Transverse colon (tissue), 4 donors: ENCODE measurements at regions not wholly inside any gene's neighbourhood (a gene's known extent, or its start where the extent isn't known, plus 50 kb on each side); places are given as distances from the start of the nearest gene placed in this dataset.

Experiments
- CTCF ChIP-seq, 5 experiments: fragments of 200-600 bp in 3 of 5; fragments of 450-650 bp in 2 of 5; sonication (generic) in 3 of 5; IDR thresholded peaks; 1 replicate in 2 of 5; 2 replicates in 3 of 5; pipeline ENCODE4 v1.5.1; 2016 to 2017; ENCODE audit warnings: antibody characterized with exemption in 5 of 5, inconsistent platforms in 3 of 5, mild to moderate bottlenecking in 2 of 5, moderate library complexity in 1 of 5
- POLR2A ChIP-seq: fragments of 450-650 bp; IDR thresholded peaks from one replicate; pipeline ENCODE4 v1.6.1; 2016; ENCODE audit warnings: antibody characterized with exemption, mild to moderate bottlenecking, moderate library complexity
- POLR2AphosphoS5 ChIP-seq, 3 donors: sonication (generic); formaldehyde crosslinking; IDR thresholded peaks; one replicate each; pipeline ENCODE4 v1.6.1; 2016; ENCODE audit warnings: antibody characterized with exemption in 3 of 3

GRCh38 chr19:28596561-28597071 is 616.3 kb downstream of the UQCRFS1 start:
- TF ChIP-seq CTCF (IDR thresholded peaks at IDR 0.05): no peak
- TF ChIP-seq POLR2A: no peak
- TF ChIP-seq POLR2AphosphoS5 (IDR thresholded peaks at IDR 0.05): no peak
